ENCODE measurements at regions not wholly inside any gene's neighbourhood (a gene's known extent, or its start where the extent isn't known, plus 50 kb on each side); places are given as distances from the start of the nearest gene placed in this dataset.

GRCh38 chr6:77217896-77218295, 245.4 kb downstream of the HTR1B start:
- no peak for DNase-seq (ENCODE audit: low read depth)
- no peak overlapping the region for H3K4me3 ChIP-seq (ENCODE audit: low read depth, low read length)
- TF ChIP-seq CTCF (IDR thresholded peaks at IDR 0.05; ENCODE audit: low read depth, low read length, missing control alignments): no peak

DNA sequence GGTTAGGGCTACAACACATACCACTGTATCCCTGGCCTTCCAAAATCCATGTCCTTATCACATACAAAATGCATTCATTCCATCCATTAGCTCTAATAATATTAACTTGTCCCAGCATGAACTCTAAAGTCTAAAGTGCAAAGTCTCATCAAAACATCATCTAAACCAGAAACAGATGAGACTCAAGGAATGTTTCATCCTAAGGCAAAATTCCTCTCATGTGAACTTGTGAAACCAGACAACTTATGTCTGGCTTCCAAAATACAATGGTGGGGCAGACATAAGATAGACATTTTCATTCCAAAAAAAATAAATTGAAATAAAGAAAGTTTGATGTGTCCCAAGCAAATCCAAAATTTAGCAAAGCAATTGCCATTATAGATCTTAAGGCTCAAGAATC, 257.4 kb downstream of the HTR1B start:
- no peak overlapping the region for H3K4me3 ChIP-seq (ENCODE audit: low read depth, low read length)
- no peak for DNase-seq (ENCODE audit: low read depth)
- no peak for TF ChIP-seq CTCF (IDR thresholded peaks at IDR 0.05; ENCODE audit: low read depth, low read length, missing control alignments)

DNA sequence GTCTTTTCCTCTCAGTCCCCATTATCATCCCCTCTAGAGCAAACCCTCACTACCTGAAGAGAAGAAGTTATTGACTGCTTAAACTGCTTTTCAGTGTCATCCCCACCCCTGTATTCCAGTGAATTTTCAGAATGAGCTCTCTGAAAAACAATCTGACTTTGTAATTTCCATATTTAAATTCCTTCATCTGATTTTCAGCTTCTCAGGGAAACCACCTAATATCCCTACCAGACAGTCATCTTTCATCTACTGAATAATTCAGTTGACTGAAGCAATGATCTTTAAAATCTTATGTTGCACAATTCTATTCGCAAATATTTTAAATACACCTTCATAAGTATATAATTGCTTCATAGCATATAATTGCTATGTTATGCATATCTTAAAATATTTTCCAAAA, 258.7 kb downstream of the HTR1B start:
- TF ChIP-seq CTCF (IDR thresholded peaks at IDR 0.05; ENCODE audit: low read depth, low read length, missing control alignments): no peak
- no peak overlapping the region for H3K4me3 ChIP-seq (ENCODE audit: low read depth, low read length)
- DNase-seq (ENCODE audit: low read depth): no peak

GRCh38 chr6:77183447-77183846, 279.8 kb downstream of the HTR1B start:
- H3K4me3 ChIP-seq (ENCODE audit: low read depth, low read length): no peak overlapping the region
- no peak for DNase-seq (ENCODE audit: low read depth)
- TF ChIP-seq CTCF (IDR thresholded peaks at IDR 0.05; ENCODE audit: low read depth, low read length, missing control alignments): no peak

DNA sequence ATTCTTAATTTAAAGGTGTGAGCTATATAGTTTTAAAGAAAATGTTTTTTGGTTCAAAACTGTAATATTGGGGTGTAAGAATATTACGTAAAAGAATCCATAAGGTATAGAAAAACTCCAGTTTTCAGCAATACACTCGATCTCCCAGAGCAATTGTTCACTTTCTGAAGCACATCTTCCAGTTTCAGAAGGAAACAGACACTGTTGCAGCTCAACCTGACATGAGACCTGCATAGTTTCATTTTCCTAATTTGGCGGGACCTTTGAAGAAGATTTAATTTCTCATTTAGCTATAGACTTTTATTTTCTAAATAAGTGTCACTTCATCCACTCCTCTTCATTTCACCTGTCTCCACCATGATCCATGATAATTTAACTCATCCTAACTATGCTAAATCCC, 281.5 kb downstream of the HTR1B start:
- DNase-seq (ENCODE audit: low read depth): no peak
- no peak overlapping the region for H3K4me3 ChIP-seq (ENCODE audit: low read depth, low read length)
- no peak for TF ChIP-seq CTCF (IDR thresholded peaks at IDR 0.05; ENCODE audit: low read depth, low read length, missing control alignments)

DNA sequence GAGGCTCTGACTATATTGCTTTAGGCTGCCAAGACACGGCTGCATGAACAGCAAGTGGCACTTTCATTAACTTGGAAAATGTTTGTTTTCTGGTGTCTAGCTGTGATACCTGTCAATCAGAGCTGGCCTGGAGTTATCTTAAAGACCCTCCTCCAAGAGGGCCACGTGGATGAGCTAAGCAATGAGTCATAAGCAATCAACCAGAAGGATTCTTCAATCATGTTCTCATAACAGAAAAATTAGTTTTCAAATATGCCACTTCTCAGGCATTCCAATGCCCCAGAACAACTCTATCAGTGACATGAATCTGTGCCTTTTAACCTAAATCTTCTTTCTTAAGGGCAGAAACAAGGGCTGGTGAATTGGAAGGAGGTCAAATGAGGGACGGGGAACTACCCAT, 283.0 kb downstream of the HTR1B start:
- no peak for TF ChIP-seq CTCF (IDR thresholded peaks at IDR 0.05; ENCODE audit: low read depth, low read length, missing control alignments)
- no peak overlapping the region for H3K4me3 ChIP-seq (ENCODE audit: low read depth, low read length)
- no peak for DNase-seq (ENCODE audit: low read depth)

GRCh38 chr6:77178821-77179220, 284.5 kb downstream of the HTR1B start:
- H3K4me3 ChIP-seq (ENCODE audit: low read depth, low read length): no peak overlapping the region
- no peak for TF ChIP-seq CTCF (IDR thresholded peaks at IDR 0.05; ENCODE audit: low read depth, low read length, missing control alignments)
- no peak for DNase-seq (ENCODE audit: low read depth)
